Skeletal muscle tissue (tissue), 3 donors: ENCODE measurements at regions not wholly inside any gene's neighbourhood (a gene's known extent, or its start where the extent isn't known, plus 50 kb on each side); places are given as distances from the start of the nearest gene placed in this dataset.

Experiments used
- H3K27ac ChIP-seq: one replicate; pipeline ENCODE4 v1.7.0; 2013; ENCODE audit warnings: mild to moderate bottlenecking, low read depth, low read length, inconsistent platforms
- H3K27me3 ChIP-seq, 3 donors: one replicate each; pipeline ENCODE4 v1.7.0; 2013; ENCODE audit warnings: low read length in 3 of 3; ENCODE audit not compliant: control insufficient read depth in 3 of 3, insufficient read depth in 3 of 3
- H3K36me3 ChIP-seq, 3 donors: one replicate each; pipeline ENCODE4 v1.7.0; 2013; ENCODE audit warnings: low read length in 3 of 3; ENCODE audit not compliant: control insufficient read depth in 3 of 3, insufficient read depth in 3 of 3
- H3K4me1 ChIP-seq, 3 donors: one replicate each; pipeline ENCODE4 v1.7.0; 2013; ENCODE audit warnings: low read length in 3 of 3, mild to moderate bottlenecking in 3 of 3; ENCODE audit not compliant: control insufficient read depth in 3 of 3, insufficient read depth in 3 of 3
- H3K4me3 ChIP-seq, 3 donors: one replicate each; pipeline ENCODE4 v1.7.0; 2013; ENCODE audit warnings: low read length in 3 of 3
- H3K9ac ChIP-seq, 3 donors: one replicate each; pipeline ENCODE4 v1.7.0; 2013; ENCODE audit warnings: low read length in 3 of 3, mild to moderate bottlenecking in 3 of 3, moderate library complexity in 2 of 3, low read depth in 1 of 3
- H3K9me3 ChIP-seq, 3 donors: one replicate each; pipeline ENCODE4 v1.7.0; 2013; ENCODE audit warnings: low read length in 3 of 3; ENCODE audit not compliant: control insufficient read depth in 3 of 3
- donor health status: Osteomylitis.

GRCh38 chr2:180443888-180444287, 436.8 kb upstream of the CWC22 start:
- Histone ChIP-seq H3K4me3 (no peak overlapping the region), H3K4me1 (no peaks in the 10 kb centered on the region), H3K36me3 (no peaks in the 10 kb centered on the region), H3K9me3 (no peaks in the 10 kb centered on the region), H3K9ac (no peak overlapping the region), H3K27ac (no peak overlapping the region), H3K27me3 (no peaks in the 10 kb centered on the region)

GRCh38 chr2:180442860-180443644, 436.0 kb upstream of the CWC22 start:
- Histone ChIP-seq H3K4me3 (no peak overlapping the region), H3K36me3 (no peaks in the 10 kb centered on the region), H3K27me3 (no peaks in the 10 kb centered on the region), H3K9me3 (no peaks in the 10 kb centered on the region), H3K27ac (no peak overlapping the region), H3K9ac (no peak overlapping the region), H3K4me1 (no peaks in the 10 kb centered on the region)

- H3K36me3 ChIP-seq: no peaks in the 10 kb centered on the region
- no peaks in the 10 kb centered on the region for H3K27me3 ChIP-seq
- no peak overlapping the region for H3K9ac ChIP-seq
- H3K27ac ChIP-seq: no peak overlapping the region
- H3K4me3 ChIP-seq: no peak overlapping the region
- H3K4me1 ChIP-seq: peaks cover 0 to 7% (median 0%) of the 10 kb centered on the region in 3 donors
- H3K9me3 ChIP-seq: no peaks in the 10 kb centered on the region
Observed at GRCh38 chr2:180419212-180419611, 412.1 kb upstream of the CWC22 start.

DNA sequence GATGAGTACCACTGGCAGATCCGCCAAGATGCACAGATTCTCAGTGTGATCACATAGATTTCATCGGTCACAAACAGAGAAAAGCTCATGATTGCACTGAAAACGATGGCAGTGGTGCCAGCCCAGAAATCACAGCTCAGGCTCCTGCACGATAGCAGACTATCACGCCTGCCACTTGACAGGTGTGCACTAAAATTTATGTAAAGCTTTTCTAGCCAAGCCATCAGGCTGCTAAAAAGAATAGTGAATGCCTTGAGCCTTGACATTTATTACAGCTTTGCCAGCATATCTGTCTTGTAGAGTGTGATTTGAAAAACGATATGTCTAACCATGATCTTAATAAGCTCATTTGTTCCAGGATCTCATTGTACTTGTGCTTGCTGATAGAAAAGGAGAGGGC, 409.5 kb upstream of the CWC22 start:
- H3K4me3 ChIP-seq: no peak overlapping the region
- no peaks in the 10 kb centered on the region for H3K27me3 ChIP-seq
- no peaks in the 10 kb centered on the region for H3K36me3 ChIP-seq
- peaks cover 0 to 7% (median 0%) of the 10 kb centered on the region in 3 donors for H3K4me1 ChIP-seq
- no peak overlapping the region for H3K9ac ChIP-seq
- H3K27ac ChIP-seq: no peak overlapping the region
- no peaks in the 10 kb centered on the region for H3K9me3 ChIP-seq

DNA sequence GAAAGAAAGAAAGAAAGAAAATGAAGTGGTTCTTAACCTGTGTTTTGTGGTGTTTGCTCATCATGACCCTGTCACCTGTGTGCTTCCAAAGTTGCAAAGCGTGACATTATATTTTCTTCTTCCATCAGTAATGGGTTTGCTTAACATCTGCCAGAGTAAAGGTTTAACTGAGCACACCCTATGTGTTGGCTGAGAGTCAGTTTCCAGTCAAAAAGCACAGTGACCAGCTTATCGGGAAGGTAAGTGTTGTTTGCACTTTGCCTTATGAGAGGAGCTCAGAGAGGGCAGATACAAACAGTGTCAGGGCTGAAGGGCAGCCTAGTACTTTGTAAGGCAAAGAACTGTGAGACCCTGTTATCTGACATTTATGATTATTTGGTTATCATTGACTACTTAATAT, 406.2 kb upstream of the CWC22 start:
- no peaks in the 10 kb centered on the region for H3K27me3 ChIP-seq
- H3K4me3 ChIP-seq: no peak overlapping the region
- no peaks in the 10 kb centered on the region for H3K36me3 ChIP-seq
- no peak overlapping the region for H3K27ac ChIP-seq
- peaks cover 0 to 7% (median 0%) of the 10 kb centered on the region in 3 donors for H3K4me1 ChIP-seq
- H3K9ac ChIP-seq: no peak overlapping the region
- H3K9me3 ChIP-seq: no peaks in the 10 kb centered on the region

- H3K4me3 ChIP-seq: no peak overlapping the region
- H3K27ac ChIP-seq: no peak overlapping the region
- no peaks in the 10 kb centered on the region for H3K27me3 ChIP-seq
- no peaks in the 10 kb centered on the region for H3K36me3 ChIP-seq
- no peaks in the 10 kb centered on the region for H3K9me3 ChIP-seq
- no peak overlapping the region for H3K9ac ChIP-seq
- H3K4me1 ChIP-seq: peaks cover 0 to 7% (median 0%) of the 10 kb centered on the region in 3 donors
Observed at GRCh38 chr2:180412219-180412618, 405.1 kb upstream of the CWC22 start.

DNA sequence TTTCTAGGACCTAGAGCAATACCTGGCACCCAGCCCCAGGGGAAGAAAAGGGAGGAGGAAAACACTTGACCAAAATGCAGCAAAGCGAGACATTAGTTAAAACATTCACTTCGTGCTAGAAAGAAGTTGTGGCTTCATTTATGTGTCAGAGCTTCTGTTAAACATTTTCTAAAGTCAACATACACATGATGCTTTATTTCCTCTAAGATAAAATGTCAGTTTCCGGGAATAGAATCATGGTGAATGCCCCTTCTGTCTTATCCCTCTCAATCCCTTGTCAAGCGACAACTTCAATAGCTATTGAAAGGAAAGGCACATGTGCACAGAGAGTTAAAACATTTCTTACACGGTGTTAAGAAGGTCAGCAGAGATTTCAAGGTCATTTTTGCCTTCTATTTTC, 404.6 kb upstream of the CWC22 start:
- H3K9ac ChIP-seq: no peak overlapping the region
- H3K36me3 ChIP-seq: no peaks in the 10 kb centered on the region
- peaks cover 0 to 5% (median 0%) of the 10 kb centered on the region in 3 donors for H3K4me1 ChIP-seq
- H3K27me3 ChIP-seq: no peaks in the 10 kb centered on the region
- no peak overlapping the region for H3K4me3 ChIP-seq
- H3K9me3 ChIP-seq: no peaks in the 10 kb centered on the region
- H3K27ac ChIP-seq: no peak overlapping the region

DNA sequence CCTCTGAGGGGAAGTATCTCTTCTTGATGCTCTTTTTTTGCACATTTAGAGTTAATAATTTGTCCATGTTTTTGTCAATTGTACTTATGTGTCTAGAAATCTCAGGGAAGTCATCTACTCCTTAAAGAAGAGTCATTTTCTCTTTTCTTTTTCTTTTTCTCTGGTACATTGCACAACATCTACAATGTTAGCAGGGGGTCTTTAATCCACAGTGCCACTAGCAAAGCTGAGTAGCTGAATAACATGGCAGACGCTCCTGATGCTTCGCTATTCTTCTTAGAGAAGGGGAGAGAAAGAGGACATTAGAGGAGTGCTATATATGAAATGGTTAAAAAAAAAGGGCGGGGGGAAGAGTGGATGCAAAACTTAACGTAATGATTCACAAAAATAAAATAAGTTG, 399.6 kb upstream of the CWC22 start:
- Histone ChIP-seq H3K27me3 (no peaks in the 10 kb centered on the region), H3K27ac (no peak overlapping the region), H3K9me3 (no peaks in the 10 kb centered on the region), H3K36me3 (no peaks in the 10 kb centered on the region), H3K4me1 (no peaks in the 10 kb centered on the region), H3K4me3 (no peak overlapping the region), H3K9ac (no peak overlapping the region)

- Histone ChIP-seq H3K36me3 (no peaks in the 10 kb centered on the region), H3K27me3 (no peaks in the 10 kb centered on the region), H3K4me1 (no peaks in the 10 kb centered on the region), H3K9ac (no peak overlapping the region), H3K9me3 (no peaks in the 10 kb centered on the region), H3K4me3 (no peak overlapping the region), H3K27ac (no peak overlapping the region)
Observed at GRCh38 chr2:180405520-180405919, 398.4 kb upstream of the CWC22 start.

- Histone ChIP-seq H3K27ac (no peak overlapping the region), H3K9ac (no peak overlapping the region), H3K27me3 (no peaks in the 10 kb centered on the region), H3K9me3 (peaks cover 0 to 4% (median 0%) of the 10 kb centered on the region in 3 donors), H3K4me3 (no peak overlapping the region), H3K4me1 (no peaks in the 10 kb centered on the region), H3K36me3 (no peaks in the 10 kb centered on the region)
Observed at GRCh38 chr2:180394305-180394704, 387.2 kb upstream of the CWC22 start.
